H4 (cell line): ENCODE measurements at regions not wholly inside any gene's neighbourhood (a gene's known extent, or its start where the extent isn't known, plus 50 kb on each side); places are given as distances from the start of the nearest gene placed in this dataset.
"Not testable (repeated sequence)": the region's sequence is repeated elsewhere in the genome, so short reads cannot be mapped to it uniquely, and the experiment has no call there.

ENCODE experiments used
- DNase-seq: peaks from one replicate; pipeline ENCODE4 v3.0.0-alpha.2; 2015; ENCODE audit warnings: low spot score

- DNase-seq, result peak; percentile 13
These were observed 69.6 kb downstream of the SERTM2 start for GRCh38 chrX:111581086-111581485.

GRCh38 chrX:111585337-111585736, 73.9 kb downstream of the SERTM2 start:
- DNase-seq, result no peak

- not testable (repeated sequence) for DNase-seq
These were observed 83.0 kb downstream of the SERTM2 start for GRCh38 chrX:111594348-111594877.

GRCh38 chrX:111597967-111598366, 83.0 kb upstream of the ALG13 start:
- no peak for DNase-seq

- no peak for DNase-seq
These were observed 72.2 kb upstream of the ALG13 start for GRCh38 chrX:111608724-111609123.

GRCh38 chrX:111609206-111609605, 71.8 kb upstream of the ALG13 start:
- DNase-seq, result no peak

GRCh38 chrX:111615227-111615626, 65.7 kb upstream of the ALG13 start:
- no peak for DNase-seq

GRCh38 chrX:111616786-111617185, 64.2 kb upstream of the ALG13 start:
- no peak for DNase-seq

GRCh38 chrX:111620084-111620483, 60.9 kb upstream of the ALG13 start:
- peak; percentile 21 for DNase-seq

- DNase-seq, result no peak
These were observed 56.8 kb upstream of the ALG13 start for GRCh38 chrX:111624169-111624568.

GRCh38 chrX:111627256-111627655, 53.7 kb upstream of the ALG13 start:
- not testable (repeated sequence) for DNase-seq
